ENCODE measurements at regions not wholly inside any gene's neighbourhood (a gene's known extent, or its start where the extent isn't known, plus 50 kb on each side); places are given as distances from the start of the nearest gene placed in this dataset.

GRCh38 chr18:73514449-73514848 is 633.2 kb downstream of the FBXO15 start:
- FAIRE-seq = no peak

- no peak for FAIRE-seq
These were observed 635.7 kb downstream of the FBXO15 start for GRCh38 chr18:73511771-73512503.

GRCh38 chr18:73509460-73509859 is 638.2 kb downstream of the FBXO15 start:
- no peak for FAIRE-seq

- no peak for FAIRE-seq
These were observed 635.5 kb upstream of the NETO1 start for GRCh38 chr18:73503326-73503725.

- no peak for FAIRE-seq
These were observed 620.2 kb upstream of the NETO1 start for GRCh38 chr18:73487966-73488365.

GRCh38 chr18:73485166-73485565 is 617.4 kb upstream of the NETO1 start:
- FAIRE-seq = no peak

GRCh38 chr18:73482901-73483300 is 615.1 kb upstream of the NETO1 start:
- no peak for FAIRE-seq

GRCh38 chr18:73479477-73479876 is 611.7 kb upstream of the NETO1 start:
- FAIRE-seq = no peak

GRCh38 chr18:73478191-73478590 is 610.4 kb upstream of the NETO1 start:
- FAIRE-seq = no peak

- no peak for FAIRE-seq
These were observed 608.2 kb upstream of the NETO1 start for GRCh38 chr18:73476031-73476430.

GRCh38 chr18:73462092-73462491 is 594.3 kb upstream of the NETO1 start:
- no peak for FAIRE-seq

- no peak for FAIRE-seq
These were observed 593.9 kb upstream of the NETO1 start for GRCh38 chr18:73461780-73462059.

- no peak for FAIRE-seq
These were observed 593.4 kb upstream of the NETO1 start for GRCh38 chr18:73461038-73461779.

- FAIRE-seq = no peak
These were observed 590.6 kb upstream of the NETO1 start for GRCh38 chr18:73458186-73458964.

GRCh38 chr18:73456643-73457042 is 588.9 kb upstream of the NETO1 start:
- no peak for FAIRE-seq

- no peak for FAIRE-seq
These were observed 585.1 kb upstream of the NETO1 start for GRCh38 chr18:73452866-73453265.

GRCh38 chr18:73446502-73446901 is 578.7 kb upstream of the NETO1 start:
- FAIRE-seq = no peak

GRCh38 chr18:73431620-73432019 is 563.8 kb upstream of the NETO1 start:
- no peak for FAIRE-seq

- no peak for FAIRE-seq
These were observed 553.2 kb upstream of the NETO1 start for GRCh38 chr18:73421010-73421409.

- FAIRE-seq = no peak
These were observed 551.7 kb upstream of the NETO1 start for GRCh38 chr18:73419531-73419930.

- FAIRE-seq = no peak
These were observed 546.8 kb upstream of the NETO1 start for GRCh38 chr18:73414598-73414997.

GRCh38 chr18:73414069-73414468 is 546.3 kb upstream of the NETO1 start:
- no peak for FAIRE-seq

- no peak for FAIRE-seq
These were observed 541.5 kb upstream of the NETO1 start for GRCh38 chr18:73409242-73409641.

GRCh38 chr18:73408469-73408868 is 540.7 kb upstream of the NETO1 start:
- no peak for FAIRE-seq
